ENCODE measurements at regions not wholly inside any gene's neighbourhood (a gene's known extent, or its start where the extent isn't known, plus 50 kb on each side); places are given as distances from the start of the nearest gene placed in this dataset.

GRCh38 chr4:82049294-82049693, 324.5 kb downstream of the HNRNPD start:
- no peak overlapping the region for H3K4me3 ChIP-seq (ENCODE audit: low read depth, low read length)
- intact Hi-C loops (cut with micrococcal nuclease; ENCODE audit: unreplicated experiment): no loop called here
- BruUV-seq (replicated peaks): no TSS peak
- H3K36me3 ChIP-seq (ENCODE audit: control insufficient read depth, insufficient read depth, low read length): no peaks in the 10 kb centered on the region
- no peak for TF ChIP-seq CTCF (IDR thresholded peaks at IDR 0.05; ENCODE audit: insufficient read depth in 1 of 2, low read depth in 1 of 2, low read length in 1 of 2, severe bottlenecking in 1 of 2, unreplicated experiment in 1 of 2)
- H3K9me3 ChIP-seq: no peaks in the 10 kb centered on the region
- no peaks in the 10 kb centered on the region for H3K36me3 Mint-ChIP-seq (ENCODE audit: insufficient read depth, unreplicated experiment)
- no peak for DNase-seq
- 0 out of 2 replicates have a peak, but pooled peaks cover 4% of the 10 kb centered on the region for H3K4me1 ChIP-seq
- no peaks in the 10 kb centered on the region for H3K27me3 ChIP-seq (replicated peaks; ENCODE audit: control insufficient read depth, insufficient read depth, low read length)
- no peak overlapping the region for H3K27ac Mint-ChIP-seq (ENCODE audit: unreplicated experiment)
- no peaks in the 10 kb centered on the region for H3K27me3 Mint-ChIP-seq (ENCODE audit: insufficient read depth, unreplicated experiment)
- no peaks in the 10 kb centered on the region for H3K4me1 Mint-ChIP-seq (ENCODE audit: low read depth, unreplicated experiment)
- no peaks in the 10 kb centered on the region for H3K9me3 Mint-ChIP-seq (ENCODE audit: unreplicated experiment)
- CTCF ChIA-PET: no interaction called here
- no peak overlapping the region for H3K4me3 Mint-ChIP-seq (ENCODE audit: unreplicated experiment)
- POLR2A ChIA-PET: no interaction called here

- intact Hi-C loops (cut with micrococcal nuclease; ENCODE audit: unreplicated experiment): no loop called here
- Histone ChIP-seq H3K4me3 (ENCODE audit: low read depth, low read length) (no peak overlapping the region), H3K4me1 (peaks cover 4% of the 10 kb centered on the region; the same call in 1 of the 2 replicates), H3K27me3 (replicated peaks; ENCODE audit: control insufficient read depth, insufficient read depth, low read length) (no peaks in the 10 kb centered on the region), H3K9me3 (no peaks in the 10 kb centered on the region), H3K36me3 (ENCODE audit: control insufficient read depth, insufficient read depth, low read length) (no peaks in the 10 kb centered on the region)
- no peak overlapping the region for H3K27ac Mint-ChIP-seq (ENCODE audit: unreplicated experiment)
- no peaks in the 10 kb centered on the region for H3K9me3 Mint-ChIP-seq (ENCODE audit: unreplicated experiment)
- ChIA-PET POLR2A (no interaction called here), CTCF (no interaction called here)
- no TSS peak for BruUV-seq (replicated peaks)
- H3K36me3 Mint-ChIP-seq (ENCODE audit: insufficient read depth, unreplicated experiment): no peaks in the 10 kb centered on the region
- TF ChIP-seq CTCF (IDR thresholded peaks at IDR 0.05; ENCODE audit: insufficient read depth in 1 of 2, low read depth in 1 of 2, low read length in 1 of 2, severe bottlenecking in 1 of 2, unreplicated experiment in 1 of 2): no peak
- DNase-seq: no peak
- peaks cover 3% of the 10 kb centered on the region for H3K4me1 Mint-ChIP-seq (ENCODE audit: low read depth, unreplicated experiment)
- H3K27me3 Mint-ChIP-seq (ENCODE audit: insufficient read depth, unreplicated experiment): no peaks in the 10 kb centered on the region
- H3K4me3 Mint-ChIP-seq (ENCODE audit: unreplicated experiment): no peak overlapping the region
Measured at GRCh38 chr4:82047731-82048130, 326.1 kb downstream of the HNRNPD start.

GRCh38 chr4:82046796-82047195, 327.0 kb downstream of the HNRNPD start:
- Mint-ChIP-seq H3K9me3 (ENCODE audit: unreplicated experiment) (no peaks in the 10 kb centered on the region), H3K4me1 (ENCODE audit: low read depth, unreplicated experiment) (peaks cover 7% of the 10 kb centered on the region), H3K27me3 (ENCODE audit: insufficient read depth, unreplicated experiment) (no peaks in the 10 kb centered on the region), H3K27ac (ENCODE audit: unreplicated experiment) (no peak overlapping the region), H3K36me3 (ENCODE audit: insufficient read depth, unreplicated experiment) (no peaks in the 10 kb centered on the region), H3K4me3 (ENCODE audit: unreplicated experiment) (no peak overlapping the region)
- Histone ChIP-seq H3K27me3 (replicated peaks; ENCODE audit: control insufficient read depth, insufficient read depth, low read length) (no peaks in the 10 kb centered on the region), H3K36me3 (ENCODE audit: control insufficient read depth, insufficient read depth, low read length) (no peaks in the 10 kb centered on the region), H3K4me1 (peaks cover 13% of the 10 kb centered on the region), H3K9me3 (no peaks in the 10 kb centered on the region), H3K4me3 (ENCODE audit: low read depth, low read length) (no peak overlapping the region)
- no TSS peak for BruUV-seq (replicated peaks)
- ChIA-PET POLR2A (no interaction called here), CTCF (no interaction called here)
- no peak for DNase-seq
- intact Hi-C loops (cut with micrococcal nuclease; ENCODE audit: unreplicated experiment): no loop called here
- no peak for TF ChIP-seq CTCF (IDR thresholded peaks at IDR 0.05; ENCODE audit: insufficient read depth in 1 of 2, low read depth in 1 of 2, low read length in 1 of 2, severe bottlenecking in 1 of 2, unreplicated experiment in 1 of 2)

Data from Caco-2 (cell line).